WTC11 (cell line): ENCODE measurements at regions not wholly inside any gene's neighbourhood (a gene's known extent, or its start where the extent isn't known, plus 50 kb on each side); places are given as distances from the start of the nearest gene placed in this dataset.

Source experiments
- ATAC-seq: fragments of 200-7000 bp; cut with Tn5 transposase; 2 replicates; pipeline ENCODE4 v1.10.0; 2021; ENCODE audit warnings: mild to moderate bottlenecking, moderate library complexity
- CTCF ChIA-PET: fragments of 300-600 bp; sonication (Branson Sonifier 250); formaldehyde crosslinking; loops from one replicate; lab custom pipeline; 2021; ENCODE audit warnings: antibody characterized with exemption; lab: Charles Lee
- POLR2A ChIA-PET: fragments of 350-600 bp; sonication (Branson Sonifier 250); formaldehyde crosslinking; loops from one replicate; lab custom pipeline; 2021; ENCODE audit warnings: antibody characterized with exemption; lab: Charles Lee
- DNase-seq: peaks from one replicate; pipeline ENCODE4 v3.0.0; 2021; ENCODE audit warnings: low spot score
- H3K27ac Mint-ChIP-seq: 2 replicates; pipeline ENCODE4 v1.8.0; 2021; ENCODE audit warnings: mixed read lengths
- H3K27me3 Mint-ChIP-seq: 2 replicates; pipeline ENCODE4 v1.8.0; 2021; ENCODE audit warnings: low read depth, mild to moderate bottlenecking, moderate library complexity, mixed read lengths
- H3K36me3 Mint-ChIP-seq: 2 replicates; pipeline ENCODE4 v1.8.0; 2021; ENCODE audit warnings: mixed read lengths
- H3K4me1 Mint-ChIP-seq: 2 replicates; pipeline ENCODE4 v1.8.0; 2022; ENCODE audit warnings: mixed read lengths
- H3K4me3 Mint-ChIP-seq: 2 replicates; pipeline ENCODE4 v1.8.0; 2021; ENCODE audit warnings: mild to moderate bottlenecking, moderate library complexity, mixed read lengths
- H3K9me3 Mint-ChIP-seq: 2 replicates; pipeline ENCODE4 v1.8.0; 2021; ENCODE audit warnings: mixed read lengths
- ATF1 ChIP-seq: sonication (generic); formaldehyde crosslinking; IDR thresholded peaks from 2 replicates; pipeline ENCODE4 v1.8.1; 2023; ENCODE audit warnings: mild to moderate bottlenecking, moderate library complexity, missing genetic modification reagents
- ATF3 ChIP-seq: sonication (generic); formaldehyde crosslinking; conservative IDR thresholded peaks from 2 replicates; pipeline ENCODE4 v1.8.1; 2022; ENCODE audit warnings: mild to moderate bottlenecking, missing genetic modification reagents
- CREM ChIP-seq: sonication (generic); formaldehyde crosslinking; IDR thresholded peaks from 2 replicates; pipeline ENCODE4 v1.8.1; 2022; ENCODE audit warnings: mild to moderate bottlenecking, missing genetic modification reagents, moderate library complexity
- E2F1 ChIP-seq: sonication (generic); formaldehyde crosslinking; IDR thresholded peaks from 2 replicates; pipeline ENCODE4 v1.8.0; 2022; ENCODE audit warnings: mild to moderate bottlenecking, missing genetic modification reagents
- EMX1 ChIP-seq: fragments of 250-450 bp; sonication (Bioruptor Pico); IDR thresholded peaks from 2 replicates; pipeline ENCODE4 v1.8.0; 2021; ENCODE audit warnings: mild to moderate bottlenecking
- ESRRA ChIP-seq: sonication (generic); formaldehyde crosslinking; IDR thresholded peaks from 2 replicates; pipeline ENCODE4 v1.8.1; 2022; ENCODE audit warnings: mild to moderate bottlenecking, missing genetic modification reagents, borderline replicate concordance
- FOXK1 ChIP-seq: sonication (generic); formaldehyde crosslinking; IDR thresholded peaks from 2 replicates; pipeline ENCODE4 v1.8.0; 2022; ENCODE audit warnings: mild to moderate bottlenecking, moderate library complexity, missing genetic modification reagents
- GTF2I ChIP-seq: fragments of 250-450 bp; sonication (Bioruptor Pico); conservative IDR thresholded peaks from 2 replicates; pipeline ENCODE4 v1.4.0; 2021; ENCODE audit warnings: mild to moderate bottlenecking
- MAX ChIP-seq: sonication (generic); formaldehyde crosslinking; IDR thresholded peaks from 2 replicates; pipeline ENCODE4 v1.8.0; 2022; ENCODE audit warnings: mild to moderate bottlenecking, missing genetic modification reagents
- NFATC4 ChIP-seq: fragments of 250-450 bp; sonication (Bioruptor Pico); IDR thresholded peaks from 2 replicates; pipeline ENCODE4 v1.9.0; 2021; ENCODE audit warnings: mild to moderate bottlenecking
- NR3C1 ChIP-seq: sonication (generic); formaldehyde crosslinking; conservative IDR thresholded peaks from 2 replicates; pipeline ENCODE4 v1.8.1; 2023; ENCODE audit warnings: low read depth, mild to moderate bottlenecking, missing genetic modification reagents
- OVOL2 ChIP-seq: fragments of 250-450 bp; sonication (Bioruptor Pico); IDR thresholded peaks from 2 replicates; pipeline ENCODE4 v1.9.0; 2021; ENCODE audit warnings: mild to moderate bottlenecking, borderline replicate concordance
- RELA ChIP-seq: sonication (generic); formaldehyde crosslinking; IDR thresholded peaks from 2 replicates; pipeline ENCODE4 v1.8.1; 2022; ENCODE audit warnings: missing genetic modification reagents, mild to moderate bottlenecking, borderline replicate concordance
- SP1 ChIP-seq: sonication (generic); formaldehyde crosslinking; conservative IDR thresholded peaks from 2 replicates; pipeline ENCODE4 v1.8.1; 2022; ENCODE audit warnings: missing genetic modification reagents
- TEAD4 ChIP-seq: sonication (generic); formaldehyde crosslinking; IDR thresholded peaks from 2 replicates; pipeline ENCODE4 v1.8.0; 2022; ENCODE audit warnings: mild to moderate bottlenecking, missing genetic modification reagents
- ZNF138 ChIP-seq: sonication (generic); formaldehyde crosslinking; conservative IDR thresholded peaks from 2 replicates; pipeline ENCODE4 v1.8.1; 2022; ENCODE audit warnings: mild to moderate bottlenecking, moderate library complexity, missing genetic modification reagents
- ZNF671 ChIP-seq: fragments of 250-450 bp; sonication (Bioruptor Pico); IDR thresholded peaks from 2 replicates; pipeline ENCODE4 v1.8.0; 2021; ENCODE audit warnings: mild to moderate bottlenecking
- TF ChIP-seq, protein P1 (sequence below): sonication (generic); formaldehyde crosslinking; IDR thresholded peaks from 2 replicates; pipeline ENCODE4 v1.8.1; 2023; ENCODE audit warnings: mild to moderate bottlenecking, moderate library complexity, missing genetic modification reagents
- TF ChIP-seq, protein P2 (sequence below): sonication (generic); formaldehyde crosslinking; IDR thresholded peaks from 2 replicates; pipeline ENCODE4 v1.8.1; 2023; ENCODE audit warnings: mild to moderate bottlenecking, missing genetic modification reagents, moderate library complexity
- TF ChIP-seq, protein P3 (sequence below): fragments of 250-450 bp; sonication (Bioruptor Pico); IDR thresholded peaks from 2 replicates; pipeline ENCODE4 v1.9.0; 2021; ENCODE audit warnings: mild to moderate bottlenecking
- TF ChIP-seq, protein P4 (sequence below): fragments of 250-450 bp; sonication (Bioruptor Pico); IDR thresholded peaks from 2 replicates; pipeline ENCODE4 v1.8.0; 2021; ENCODE audit warnings: mild to moderate bottlenecking
- TF ChIP-seq, protein P5 (sequence below): sonication (generic); formaldehyde crosslinking; IDR thresholded peaks from 2 replicates; pipeline ENCODE4 v1.8.0; 2022; ENCODE audit warnings: missing genetic modification reagents

DNA sequence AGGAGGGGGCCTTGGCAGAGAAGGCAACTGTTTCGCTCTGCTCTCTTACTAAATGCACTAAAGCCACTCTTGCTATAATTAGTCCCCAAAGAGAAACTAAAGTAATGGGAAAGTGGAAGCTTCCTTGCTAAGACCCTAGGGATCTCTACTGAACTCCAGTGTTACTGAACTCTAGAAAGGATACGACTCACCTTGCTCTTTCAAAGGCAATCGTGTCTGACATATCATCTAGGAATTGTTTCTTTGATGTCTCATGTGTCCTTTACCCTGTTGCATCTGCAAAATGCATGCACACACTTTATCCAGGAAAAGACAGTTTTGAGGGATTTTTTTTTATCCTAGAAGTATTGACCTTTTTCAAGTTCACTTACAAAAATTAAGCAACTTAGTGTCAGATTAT lies 148.1 kb upstream of the FAM9B start:
- POLR2A ChIA-PET = no interaction called here
- Mint-ChIP-seq H3K9me3 (peaks cover 19% of the 10 kb centered on the region), H3K27ac (no peak overlapping the region), H3K27me3 (no peaks in the 10 kb centered on the region), H3K4me3 (no peak overlapping the region), H3K4me1 (no peaks in the 10 kb centered on the region), H3K36me3 (peaks cover 7% of the 10 kb centered on the region; the same call in 1 of the 2 replicates)
- TF ChIP-seq, protein P1, sequence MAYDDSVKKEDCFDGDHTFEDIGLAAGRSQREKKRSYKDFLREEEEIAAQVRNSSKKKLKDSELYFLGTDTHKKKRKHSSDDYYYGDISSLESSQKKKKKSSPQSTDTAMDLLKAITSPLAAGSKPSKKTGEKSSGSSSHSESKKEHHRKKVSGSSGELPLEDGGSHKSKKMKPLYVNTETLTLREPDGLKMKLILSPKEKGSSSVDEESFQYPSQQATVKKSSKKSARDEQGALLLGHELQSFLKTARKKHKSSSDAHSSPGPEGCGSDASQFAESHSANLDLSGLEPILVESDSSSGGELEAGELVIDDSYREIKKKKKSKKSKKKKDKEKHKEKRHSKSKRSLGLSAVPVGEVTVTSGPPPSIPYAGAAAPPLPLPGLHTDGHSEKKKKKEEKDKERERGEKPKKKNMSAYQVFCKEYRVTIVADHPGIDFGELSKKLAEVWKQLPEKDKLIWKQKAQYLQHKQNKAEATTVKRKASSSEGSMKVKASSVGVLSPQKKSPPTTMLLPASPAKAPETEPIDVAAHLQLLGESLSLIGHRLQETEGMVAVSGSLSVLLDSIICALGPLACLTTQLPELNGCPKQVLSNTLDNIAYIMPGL (CRISPR knock-in tag) = no peak
- TF ChIP-seq, protein P2, sequence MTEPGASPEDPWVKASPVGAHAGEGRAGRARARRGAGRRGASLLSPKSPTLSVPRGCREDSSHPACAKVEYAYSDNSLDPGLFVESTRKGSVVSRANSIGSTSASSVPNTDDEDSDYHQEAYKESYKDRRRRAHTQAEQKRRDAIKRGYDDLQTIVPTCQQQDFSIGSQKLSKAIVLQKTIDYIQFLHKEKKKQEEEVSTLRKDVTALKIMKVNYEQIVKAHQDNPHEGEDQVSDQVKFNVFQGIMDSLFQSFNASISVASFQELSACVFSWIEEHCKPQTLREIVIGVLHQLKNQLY (CRISPR knock-in tag) = no peak
- no peak for TF ChIP-seq GTF2I (CRISPR knock-in tag)
- ATAC-seq = no peak
- CTCF ChIA-PET = no interaction called here
- no peak for DNase-seq

GRCh38 chrX:9183481-9183880 lies 149.6 kb upstream of the FAM9B start:
- no peak for ATAC-seq
- no peaks in the 10 kb centered on the region for H3K27me3 Mint-ChIP-seq
- ChIA-PET CTCF (interaction anchor here (0.6 kb wide), 1 partner anchor 365 kb away, joined by 3 read pairs; no protein-coding TSS in a partner anchor), POLR2A (no interaction called here)
- peaks cover 4% of the 10 kb centered on the region; the same call in 1 of the 2 replicates for H3K36me3 Mint-ChIP-seq
- H3K4me1 Mint-ChIP-seq = no peaks in the 10 kb centered on the region
- no peak overlapping the region for H3K27ac Mint-ChIP-seq
- no peak for DNase-seq
- no peak for TF ChIP-seq ATF3 (CRISPR knock-in tag)
- TF ChIP-seq NR3C1 (CRISPR knock-in tag) = no peak
- no peak for TF ChIP-seq MAX (CRISPR knock-in tag)
- no peak for TF ChIP-seq SP1
- no peak for TF ChIP-seq E2F1 (CRISPR knock-in tag)
- TF ChIP-seq RELA (CRISPR knock-in tag) = no peak
- TF ChIP-seq CREM (CRISPR knock-in tag) = no peak
- TF ChIP-seq, protein P3, sequence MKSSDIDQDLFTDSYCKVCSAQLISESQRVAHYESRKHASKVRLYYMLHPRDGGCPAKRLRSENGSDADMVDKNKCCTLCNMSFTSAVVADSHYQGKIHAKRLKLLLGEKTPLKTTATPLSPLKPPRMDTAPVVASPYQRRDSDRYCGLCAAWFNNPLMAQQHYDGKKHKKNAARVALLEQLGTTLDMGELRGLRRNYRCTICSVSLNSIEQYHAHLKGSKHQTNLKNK (CRISPR knock-in tag) = no peak
- no peak for TF ChIP-seq ESRRA (CRISPR knock-in tag)
- TF ChIP-seq TEAD4 = no peak
- no peak for TF ChIP-seq ZNF671 (CRISPR knock-in tag)
- TF ChIP-seq, protein P4, sequence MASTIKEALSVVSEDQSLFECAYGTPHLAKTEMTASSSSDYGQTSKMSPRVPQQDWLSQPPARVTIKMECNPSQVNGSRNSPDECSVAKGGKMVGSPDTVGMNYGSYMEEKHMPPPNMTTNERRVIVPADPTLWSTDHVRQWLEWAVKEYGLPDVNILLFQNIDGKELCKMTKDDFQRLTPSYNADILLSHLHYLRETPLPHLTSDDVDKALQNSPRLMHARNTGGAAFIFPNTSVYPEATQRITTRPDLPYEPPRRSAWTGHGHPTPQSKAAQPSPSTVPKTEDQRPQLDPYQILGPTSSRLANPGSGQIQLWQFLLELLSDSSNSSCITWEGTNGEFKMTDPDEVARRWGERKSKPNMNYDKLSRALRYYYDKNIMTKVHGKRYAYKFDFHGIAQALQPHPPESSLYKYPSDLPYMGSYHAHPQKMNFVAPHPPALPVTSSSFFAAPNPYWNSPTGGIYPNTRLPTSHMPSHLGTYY = no peak
- no peak for TF ChIP-seq OVOL2 (CRISPR knock-in tag)
- no peak for TF ChIP-seq NFATC4 (CRISPR knock-in tag)
- H3K9me3 Mint-ChIP-seq = peaks cover 9% of the 10 kb centered on the region
- H3K4me3 Mint-ChIP-seq = no peak overlapping the region

DNA sequence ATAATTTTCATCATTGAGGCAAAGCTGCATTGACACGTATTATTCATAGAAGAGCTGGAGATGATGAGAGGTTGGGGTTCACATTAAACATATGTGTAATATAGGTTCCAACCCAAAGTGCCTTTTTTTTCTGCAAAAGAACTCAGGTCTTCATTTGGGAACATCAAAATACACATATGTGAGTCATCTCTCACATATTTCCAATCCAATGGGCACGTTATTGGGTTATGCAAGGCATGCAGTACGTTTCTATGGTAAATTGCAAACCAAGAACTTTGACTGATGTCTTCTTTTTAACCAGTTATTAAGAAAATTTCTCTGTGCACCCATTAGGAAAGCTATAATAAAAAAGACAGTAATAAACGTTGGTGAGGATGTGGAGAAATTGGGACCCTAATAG lies 150.3 kb upstream of the FAM9B start:
- Mint-ChIP-seq H3K27ac (no peak overlapping the region), H3K9me3 (peaks cover 1% of the 10 kb centered on the region), H3K36me3 (no peaks in the 10 kb centered on the region), H3K4me3 (no peak overlapping the region), H3K4me1 (peaks cover 2% of the 10 kb centered on the region), H3K27me3 (no peaks in the 10 kb centered on the region)
- CTCF ChIA-PET = no interaction called here
- DNase-seq (no peak), ATAC-seq (no peak)
- POLR2A ChIA-PET = no interaction called here
- TF ChIP-seq, protein P3 (CRISPR knock-in tag) = no peak
- TF ChIP-seq, protein P5, sequence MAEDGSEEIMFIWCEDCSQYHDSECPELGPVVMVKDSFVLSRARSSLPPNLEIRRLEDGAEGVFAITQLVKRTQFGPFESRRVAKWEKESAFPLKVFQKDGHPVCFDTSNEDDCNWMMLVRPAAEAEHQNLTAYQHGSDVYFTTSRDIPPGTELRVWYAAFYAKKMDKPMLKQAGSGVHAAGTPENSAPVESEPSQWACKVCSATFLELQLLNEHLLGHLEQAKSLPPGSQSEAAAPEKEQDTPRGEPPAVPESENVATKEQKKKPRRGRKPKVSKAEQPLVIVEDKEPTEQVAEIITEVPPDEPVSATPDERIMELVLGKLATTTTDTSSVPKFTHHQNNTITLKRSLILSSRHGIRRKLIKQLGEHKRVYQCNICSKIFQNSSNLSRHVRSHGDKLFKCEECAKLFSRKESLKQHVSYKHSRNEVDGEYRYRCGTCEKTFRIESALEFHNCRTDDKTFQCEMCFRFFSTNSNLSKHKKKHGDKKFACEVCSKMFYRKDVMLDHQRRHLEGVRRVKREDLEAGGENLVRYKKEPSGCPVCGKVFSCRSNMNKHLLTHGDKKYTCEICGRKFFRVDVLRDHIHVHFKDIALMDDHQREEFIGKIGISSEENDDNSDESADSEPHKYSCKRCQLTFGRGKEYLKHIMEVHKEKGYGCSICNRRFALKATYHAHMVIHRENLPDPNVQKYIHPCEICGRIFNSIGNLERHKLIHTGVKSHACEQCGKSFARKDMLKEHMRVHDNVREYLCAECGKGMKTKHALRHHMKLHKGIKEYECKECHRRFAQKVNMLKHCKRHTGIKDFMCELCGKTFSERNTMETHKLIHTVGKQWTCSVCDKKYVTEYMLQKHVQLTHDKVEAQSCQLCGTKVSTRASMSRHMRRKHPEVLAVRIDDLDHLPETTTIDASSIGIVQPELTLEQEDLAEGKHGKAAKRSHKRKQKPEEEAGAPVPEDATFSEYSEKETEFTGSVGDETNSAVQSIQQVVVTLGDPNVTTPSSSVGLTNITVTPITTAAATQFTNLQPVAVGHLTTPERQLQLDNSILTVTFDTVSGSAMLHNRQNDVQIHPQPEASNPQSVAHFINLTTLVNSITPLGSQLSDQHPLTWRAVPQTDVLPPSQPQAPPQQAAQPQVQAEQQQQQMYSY (CRISPR knock-in tag) = no peak
- TF ChIP-seq FOXK1 (CRISPR knock-in tag) (no peak), ATF1 (no peak), ZNF138 (CRISPR knock-in tag) (no peak), EMX1 (CRISPR knock-in tag) (no peak), NFATC4 (CRISPR knock-in tag) (no peak)
